ENCODE measurements at regions not wholly inside any gene's neighbourhood (a gene's known extent, or its start where the extent isn't known, plus 50 kb on each side); places are given as distances from the start of the nearest gene placed in this dataset.
"Not testable (repeated sequence)": the region's sequence is repeated elsewhere in the genome, so short reads cannot be mapped to it uniquely, and the experiment has no call there.

- not testable (repeated sequence) for TF ChIP-seq EZH2 (IDR thresholded peaks at IDR 0.05; ENCODE audit: insufficient read depth, poor library complexity, severe bottlenecking); EZH2phosphoT487 (IDR thresholded peaks at IDR 0.05; ENCODE audit: insufficient read depth, low read depth)
Observed at GRCh38 chrX:138777908-138778575, 66.5 kb upstream of the FGF13 start.
